Mammary epithelial cell (primary cell): ENCODE measurements at regions not wholly inside any gene's neighbourhood (a gene's known extent, or its start where the extent isn't known, plus 50 kb on each side); places are given as distances from the start of the nearest gene placed in this dataset.

ENCODE experiments used
- EZH2 ChIP-seq: IDR thresholded peaks from 2 replicates; pipeline ENCODE4 v1.6.1; 2012; ENCODE audit warnings: low read length, inconsistent platforms, borderline replicate concordance
- TF ChIP-seq, protein P1 (sequence below), 2 donors: IDR thresholded peaks in 1 of 2; conservative IDR thresholded peaks in 1 of 2; 2 replicates each; pipeline ENCODE4 v1.5.1; 2011 to 2012; ENCODE audit warnings: inconsistent platforms in 2 of 2, low read length in 2 of 2, mild to moderate bottlenecking in 2 of 2, control low read depth in 1 of 2, low read depth in 1 of 2; ENCODE audit not compliant: insufficient read depth in 1 of 2; ENCODE audit errors: extremely low read depth in 1 of 2

GRCh38 chr11:25659706-25660105 is 672.2 kb upstream of the ANO3 start:
- TF ChIP-seq, protein P1, sequence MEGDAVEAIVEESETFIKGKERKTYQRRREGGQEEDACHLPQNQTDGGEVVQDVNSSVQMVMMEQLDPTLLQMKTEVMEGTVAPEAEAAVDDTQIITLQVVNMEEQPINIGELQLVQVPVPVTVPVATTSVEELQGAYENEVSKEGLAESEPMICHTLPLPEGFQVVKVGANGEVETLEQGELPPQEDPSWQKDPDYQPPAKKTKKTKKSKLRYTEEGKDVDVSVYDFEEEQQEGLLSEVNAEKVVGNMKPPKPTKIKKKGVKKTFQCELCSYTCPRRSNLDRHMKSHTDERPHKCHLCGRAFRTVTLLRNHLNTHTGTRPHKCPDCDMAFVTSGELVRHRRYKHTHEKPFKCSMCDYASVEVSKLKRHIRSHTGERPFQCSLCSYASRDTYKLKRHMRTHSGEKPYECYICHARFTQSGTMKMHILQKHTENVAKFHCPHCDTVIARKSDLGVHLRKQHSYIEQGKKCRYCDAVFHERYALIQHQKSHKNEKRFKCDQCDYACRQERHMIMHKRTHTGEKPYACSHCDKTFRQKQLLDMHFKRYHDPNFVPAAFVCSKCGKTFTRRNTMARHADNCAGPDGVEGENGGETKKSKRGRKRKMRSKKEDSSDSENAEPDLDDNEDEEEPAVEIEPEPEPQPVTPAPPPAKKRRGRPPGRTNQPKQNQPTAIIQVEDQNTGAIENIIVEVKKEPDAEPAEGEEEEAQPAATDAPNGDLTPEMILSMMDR (conservative IDR thresholded peaks at IDR 0.05 in 1 of 2, IDR thresholded peaks at IDR 0.05 in 1 of 2; ENCODE audit: extremely low read depth in 1 of 2, insufficient read depth in 1 of 2, low read depth in 1 of 2, low read length in 2 of 2), result no peak
- no peak for TF ChIP-seq EZH2
